HL-60 (cell line): ENCODE measurements at regions not wholly inside any gene's neighbourhood (a gene's known extent, or its start where the extent isn't known, plus 50 kb on each side); places are given as distances from the start of the nearest gene placed in this dataset.

ENCODE experiments used
- GABPA ChIP-seq: IDR thresholded peaks from 2 replicates; pipeline ENCODE4 v1.6.1; 2012; ENCODE audit warnings: low read depth
- POLR2AphosphoS5 ChIP-seq: IDR thresholded peaks from 2 replicates; pipeline ENCODE4 v1.6.1; 2012; ENCODE audit warnings: low read depth
- SPI1 ChIP-seq: IDR thresholded peaks from 2 replicates; pipeline ENCODE4 v1.6.1; 2012; ENCODE audit warnings: low read depth, mild to moderate bottlenecking, borderline replicate concordance
- TF ChIP-seq, protein P1 (sequence below): IDR thresholded peaks from one replicate; pipeline ENCODE4 v1.5.1; 2011; ENCODE audit warnings: low read length, control low read depth, inconsistent platforms; ENCODE audit not compliant: insufficient read depth
- TF ChIP-seq, protein P2 (sequence below): IDR thresholded peaks from 2 replicates; pipeline ENCODE4 v1.6.1; 2012; ENCODE audit warnings: low read depth; ENCODE audit not compliant: insufficient replicate concordance

DNA sequence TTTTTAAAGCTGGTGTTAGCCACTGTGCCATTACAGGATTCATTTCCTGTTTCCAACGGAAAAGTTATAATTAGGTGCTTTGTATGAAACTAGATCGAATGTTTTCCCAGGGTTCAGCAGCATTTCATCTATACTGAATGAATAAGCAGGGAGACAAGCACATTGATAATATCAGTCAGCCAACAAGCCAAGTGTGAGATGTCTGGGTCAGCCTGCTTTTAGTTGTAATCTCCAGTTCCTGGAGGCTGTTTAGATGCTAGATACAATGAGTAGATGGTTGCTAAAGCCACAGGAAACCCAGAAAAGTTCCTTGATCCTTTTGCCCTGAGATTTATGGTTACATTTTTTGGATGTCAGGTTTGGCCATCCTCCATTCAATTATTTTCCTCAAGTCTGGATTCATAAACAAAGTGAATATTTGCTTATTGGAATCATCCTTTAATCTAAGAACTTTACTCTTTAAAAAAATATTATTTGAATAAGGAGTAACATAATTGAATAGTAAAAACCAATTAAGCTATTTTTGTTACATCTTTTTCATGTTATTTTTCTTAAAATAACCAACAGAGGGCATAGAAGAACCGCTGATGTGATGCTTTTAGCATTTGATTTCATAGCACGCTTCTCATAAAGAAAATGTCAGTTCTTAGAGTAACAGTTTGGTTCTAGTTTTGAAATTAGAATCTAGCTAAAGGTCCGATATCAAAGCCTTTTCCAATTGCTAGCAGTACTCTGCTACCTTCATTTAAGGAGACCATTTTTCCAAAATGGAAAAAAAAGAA, 76.6 kb downstream of the HSPA13 start:
- TF ChIP-seq SPI1, result no peak
- TF ChIP-seq, protein P1, sequence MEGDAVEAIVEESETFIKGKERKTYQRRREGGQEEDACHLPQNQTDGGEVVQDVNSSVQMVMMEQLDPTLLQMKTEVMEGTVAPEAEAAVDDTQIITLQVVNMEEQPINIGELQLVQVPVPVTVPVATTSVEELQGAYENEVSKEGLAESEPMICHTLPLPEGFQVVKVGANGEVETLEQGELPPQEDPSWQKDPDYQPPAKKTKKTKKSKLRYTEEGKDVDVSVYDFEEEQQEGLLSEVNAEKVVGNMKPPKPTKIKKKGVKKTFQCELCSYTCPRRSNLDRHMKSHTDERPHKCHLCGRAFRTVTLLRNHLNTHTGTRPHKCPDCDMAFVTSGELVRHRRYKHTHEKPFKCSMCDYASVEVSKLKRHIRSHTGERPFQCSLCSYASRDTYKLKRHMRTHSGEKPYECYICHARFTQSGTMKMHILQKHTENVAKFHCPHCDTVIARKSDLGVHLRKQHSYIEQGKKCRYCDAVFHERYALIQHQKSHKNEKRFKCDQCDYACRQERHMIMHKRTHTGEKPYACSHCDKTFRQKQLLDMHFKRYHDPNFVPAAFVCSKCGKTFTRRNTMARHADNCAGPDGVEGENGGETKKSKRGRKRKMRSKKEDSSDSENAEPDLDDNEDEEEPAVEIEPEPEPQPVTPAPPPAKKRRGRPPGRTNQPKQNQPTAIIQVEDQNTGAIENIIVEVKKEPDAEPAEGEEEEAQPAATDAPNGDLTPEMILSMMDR, result no peak
- no peak for TF ChIP-seq POLR2AphosphoS5
- TF ChIP-seq GABPA, result no peak
- TF ChIP-seq, protein P2, sequence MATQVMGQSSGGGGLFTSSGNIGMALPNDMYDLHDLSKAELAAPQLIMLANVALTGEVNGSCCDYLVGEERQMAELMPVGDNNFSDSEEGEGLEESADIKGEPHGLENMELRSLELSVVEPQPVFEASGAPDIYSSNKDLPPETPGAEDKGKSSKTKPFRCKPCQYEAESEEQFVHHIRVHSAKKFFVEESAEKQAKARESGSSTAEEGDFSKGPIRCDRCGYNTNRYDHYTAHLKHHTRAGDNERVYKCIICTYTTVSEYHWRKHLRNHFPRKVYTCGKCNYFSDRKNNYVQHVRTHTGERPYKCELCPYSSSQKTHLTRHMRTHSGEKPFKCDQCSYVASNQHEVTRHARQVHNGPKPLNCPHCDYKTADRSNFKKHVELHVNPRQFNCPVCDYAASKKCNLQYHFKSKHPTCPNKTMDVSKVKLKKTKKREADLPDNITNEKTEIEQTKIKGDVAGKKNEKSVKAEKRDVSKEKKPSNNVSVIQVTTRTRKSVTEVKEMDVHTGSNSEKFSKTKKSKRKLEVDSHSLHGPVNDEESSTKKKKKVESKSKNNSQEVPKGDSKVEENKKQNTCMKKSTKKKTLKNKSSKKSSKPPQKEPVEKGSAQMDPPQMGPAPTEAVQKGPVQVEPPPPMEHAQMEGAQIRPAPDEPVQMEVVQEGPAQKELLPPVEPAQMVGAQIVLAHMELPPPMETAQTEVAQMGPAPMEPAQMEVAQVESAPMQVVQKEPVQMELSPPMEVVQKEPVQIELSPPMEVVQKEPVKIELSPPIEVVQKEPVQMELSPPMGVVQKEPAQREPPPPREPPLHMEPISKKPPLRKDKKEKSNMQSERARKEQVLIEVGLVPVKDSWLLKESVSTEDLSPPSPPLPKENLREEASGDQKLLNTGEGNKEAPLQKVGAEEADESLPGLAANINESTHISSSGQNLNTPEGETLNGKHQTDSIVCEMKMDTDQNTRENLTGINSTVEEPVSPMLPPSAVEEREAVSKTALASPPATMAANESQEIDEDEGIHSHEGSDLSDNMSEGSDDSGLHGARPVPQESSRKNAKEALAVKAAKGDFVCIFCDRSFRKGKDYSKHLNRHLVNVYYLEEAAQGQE, result no peak
